Bone marrow (tissue), 2 donors: ENCODE measurements at regions not wholly inside any gene's neighbourhood (a gene's known extent, or its start where the extent isn't known, plus 50 kb on each side); places are given as distances from the start of the nearest gene placed in this dataset.
A peak's percentile ranks its signal among the peaks of the same experiment; 100 is the strongest.

Experiments used
- DNase-seq, 2 donors: peaks; one replicate each; lab custom pipeline; 2025; lab: John Stamatoyannopoulos, UW

DNA sequence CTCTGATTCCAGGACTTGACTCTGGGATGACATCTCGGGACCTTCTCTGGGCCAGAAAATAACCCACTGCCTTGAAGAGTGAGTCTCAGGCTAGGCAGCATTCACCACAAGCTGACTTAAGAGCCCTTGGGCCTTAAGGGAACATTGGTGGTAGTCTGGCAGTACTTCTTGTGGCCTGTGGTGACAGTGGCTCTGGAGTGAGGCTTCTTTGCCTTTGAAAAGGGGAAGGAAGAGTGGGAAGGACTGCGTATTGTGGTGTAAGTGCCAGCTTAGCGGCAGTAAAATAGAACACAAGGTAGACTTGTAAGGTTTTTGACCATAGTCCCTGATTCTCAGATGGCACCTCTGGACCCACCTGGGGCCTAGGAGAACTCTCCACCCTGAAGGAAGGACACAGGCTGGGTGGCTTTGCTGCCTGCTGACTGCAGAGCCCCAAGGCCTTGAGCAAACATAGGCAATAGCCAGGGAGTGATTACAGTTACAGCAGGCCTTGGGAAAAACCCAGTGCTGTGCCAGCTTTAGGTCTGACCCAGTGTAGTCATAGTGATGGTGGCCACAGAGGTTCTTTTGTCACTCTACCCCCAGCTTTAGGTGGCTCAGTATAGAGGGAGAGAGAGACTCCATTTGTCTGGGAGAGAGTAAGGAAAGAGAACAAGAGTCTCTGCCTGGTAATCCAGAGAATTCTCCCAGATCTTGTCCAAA lies 483.9 kb downstream of the SH2D4B start:
- no peak for DNase-seq

DNA sequence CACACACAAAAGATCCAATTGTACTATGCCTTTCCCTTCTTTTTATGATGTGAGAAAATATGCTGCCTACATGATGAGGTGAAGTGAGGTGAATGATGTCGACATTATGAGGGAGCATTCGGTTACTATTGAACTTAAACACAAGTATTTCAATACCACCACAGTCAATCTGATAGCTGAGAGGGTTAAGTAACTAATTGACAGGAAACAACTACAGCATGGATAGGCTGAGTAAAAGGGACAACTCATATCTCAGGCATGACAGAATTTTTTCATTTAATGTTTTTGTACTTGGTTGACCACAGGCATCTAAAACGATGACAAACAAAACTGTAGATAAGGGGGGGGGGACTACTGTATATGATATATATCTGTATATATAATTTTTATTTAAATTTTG lies 488.9 kb downstream of the SH2D4B start:
- DNase-seq, result no peak

DNA sequence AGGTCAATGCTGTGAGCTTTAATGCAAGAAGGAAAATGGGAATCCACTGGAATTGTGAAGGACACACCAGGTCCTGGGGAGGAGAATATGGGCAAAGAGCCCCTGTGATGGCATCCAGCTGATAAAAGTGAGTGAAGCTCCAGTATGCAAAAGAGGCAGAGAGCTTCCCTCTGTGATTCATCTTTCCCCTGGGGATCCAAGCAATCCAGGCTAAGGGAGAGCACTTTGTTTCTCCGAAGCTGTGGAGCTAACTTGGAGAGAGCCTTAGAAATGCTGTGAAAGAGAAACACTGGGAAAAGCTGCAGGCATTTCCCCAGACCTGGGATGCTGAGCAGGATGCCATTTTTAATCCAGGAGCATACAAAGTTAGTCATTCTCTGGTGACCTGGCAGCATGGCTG lies 489.5 kb downstream of the SH2D4B start:
- DNase-seq, result no peak

DNA sequence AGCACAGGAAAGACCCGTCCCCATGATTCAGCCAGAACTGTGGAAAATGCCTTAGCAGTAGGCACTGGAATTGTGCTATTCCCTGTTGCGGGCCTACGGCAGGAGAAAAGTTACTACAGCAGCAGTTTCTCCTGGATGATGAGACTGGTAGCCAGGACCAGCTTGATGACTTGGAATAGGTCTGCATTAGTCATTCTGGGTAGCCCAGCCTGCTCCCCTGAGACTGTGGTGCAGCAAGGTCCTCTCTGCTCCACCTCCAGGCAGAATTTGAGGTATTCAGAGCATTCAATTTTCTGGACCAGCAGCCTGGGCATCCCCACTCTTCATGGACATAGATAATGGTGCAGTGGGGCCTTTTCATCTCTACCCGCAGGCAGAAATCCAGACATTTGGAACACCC lies 490.0 kb downstream of the SH2D4B start:
- no peak for DNase-seq

DNA sequence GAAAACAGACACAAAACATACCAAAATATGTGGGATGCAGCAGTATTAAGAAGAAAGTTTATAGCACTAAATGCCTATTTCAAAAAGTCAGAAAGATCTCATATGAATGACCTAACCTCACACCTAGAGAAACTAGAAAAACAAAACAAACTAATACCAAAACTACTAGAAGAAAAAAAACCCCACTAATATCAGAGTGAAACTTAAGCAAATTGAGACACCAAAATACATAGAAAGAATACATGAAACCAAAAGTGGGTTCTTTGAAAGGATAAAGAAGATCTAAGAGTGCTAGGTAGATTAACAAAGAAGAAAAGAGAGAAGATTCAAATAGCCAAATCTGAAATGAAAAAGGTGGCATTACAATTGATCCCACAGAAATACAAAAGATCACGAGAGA lies 494.1 kb downstream of the SH2D4B start:
- no peak for DNase-seq

DNA sequence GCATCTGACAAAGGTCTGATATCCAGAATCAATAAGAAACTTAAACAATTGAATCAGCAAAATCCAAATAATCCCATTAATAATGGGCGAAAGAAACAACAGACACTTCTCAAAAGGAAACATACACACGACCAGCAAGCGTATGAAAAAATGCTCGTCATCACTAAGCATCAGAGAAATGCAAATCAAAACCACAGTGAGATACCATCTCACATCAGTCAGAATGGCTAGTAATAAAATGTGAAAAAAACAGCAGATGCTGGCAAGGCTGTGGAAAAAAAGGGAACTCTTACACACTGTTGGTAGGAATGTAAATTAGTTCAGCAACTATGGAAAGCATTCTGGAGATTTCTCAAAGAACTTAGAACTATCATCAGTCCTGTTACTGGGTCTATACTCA lies 496.7 kb downstream of the SH2D4B start:
- no peak for DNase-seq

DNA sequence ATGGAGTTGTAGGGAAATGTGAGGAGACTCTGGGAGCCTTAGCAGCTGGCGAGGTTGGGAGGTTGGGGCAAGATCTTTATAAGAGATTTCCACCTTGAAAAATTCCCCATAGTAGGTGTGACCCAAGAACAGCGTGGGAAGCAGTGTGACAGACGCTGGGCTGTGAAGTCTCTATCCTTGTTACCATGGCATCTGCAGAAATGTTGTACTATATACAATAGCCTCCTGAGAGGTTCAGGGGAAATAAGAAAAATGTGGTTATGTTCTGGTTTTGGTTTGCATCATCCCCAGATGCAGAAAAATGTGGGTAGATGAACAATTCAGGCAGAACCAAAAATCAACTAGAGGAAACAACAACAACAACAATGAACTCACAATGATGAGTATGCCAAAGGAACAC lies 498.6 kb downstream of the SH2D4B start:
- no peak for DNase-seq

DNA sequence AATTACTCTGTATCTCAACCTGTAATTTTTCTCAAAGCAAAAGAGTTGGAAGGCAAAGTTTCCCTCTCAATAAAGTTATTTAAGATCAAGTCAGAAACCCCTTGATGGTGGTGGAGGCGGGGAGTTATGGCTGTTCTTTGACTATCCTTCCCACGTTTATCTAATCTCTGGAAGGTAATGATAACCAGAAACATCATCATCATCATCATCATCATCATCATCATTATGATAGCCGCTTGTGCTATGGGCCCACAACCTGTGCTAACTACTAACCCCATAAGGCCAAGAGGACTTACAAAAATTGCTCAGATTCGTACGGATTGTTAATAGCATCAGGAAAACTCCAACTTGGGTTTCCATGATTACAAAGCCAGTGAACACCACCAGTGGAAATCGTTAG lies 502.3 kb downstream of the SH2D4B start:
- no peak for DNase-seq

DNA sequence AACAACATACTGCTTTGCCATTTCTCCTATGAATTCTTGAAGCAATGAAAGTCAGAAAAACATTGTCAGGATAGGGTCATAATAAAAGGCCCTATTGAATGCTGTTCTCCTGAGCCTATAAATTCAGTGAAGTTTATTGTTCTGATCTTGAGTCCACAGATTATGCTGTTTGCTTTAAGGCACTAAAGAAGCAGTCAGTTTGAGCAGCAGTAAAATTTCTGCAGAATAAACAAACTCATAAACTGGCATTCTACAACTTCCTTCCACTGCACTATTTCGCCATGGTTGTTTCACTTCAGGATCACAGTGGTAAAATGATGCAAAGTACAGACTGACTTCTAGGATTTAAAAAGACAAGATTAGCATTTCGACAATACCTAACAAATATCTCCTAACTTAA lies 503.2 kb downstream of the SH2D4B start:
- no peak for DNase-seq

DNA sequence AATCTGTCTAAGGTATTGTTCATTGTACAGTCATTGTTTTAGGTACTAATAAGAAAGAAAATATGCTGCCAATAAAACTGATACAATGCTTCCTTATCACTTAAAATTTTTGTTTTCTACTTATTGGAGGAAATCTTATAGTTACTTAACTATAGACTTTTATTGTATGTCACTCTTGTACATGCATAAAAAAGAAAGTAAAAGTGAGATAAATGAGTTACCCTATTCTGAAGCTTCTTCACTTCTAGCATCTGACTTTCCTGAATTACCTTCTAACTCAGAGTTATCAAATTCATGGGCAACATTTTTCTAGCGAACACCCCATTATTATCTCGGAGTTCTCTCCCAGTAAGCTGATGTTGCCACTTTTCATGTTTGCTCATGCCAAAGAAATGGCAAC lies 504.9 kb downstream of the SH2D4B start:
- DNase-seq, result no peak

DNA sequence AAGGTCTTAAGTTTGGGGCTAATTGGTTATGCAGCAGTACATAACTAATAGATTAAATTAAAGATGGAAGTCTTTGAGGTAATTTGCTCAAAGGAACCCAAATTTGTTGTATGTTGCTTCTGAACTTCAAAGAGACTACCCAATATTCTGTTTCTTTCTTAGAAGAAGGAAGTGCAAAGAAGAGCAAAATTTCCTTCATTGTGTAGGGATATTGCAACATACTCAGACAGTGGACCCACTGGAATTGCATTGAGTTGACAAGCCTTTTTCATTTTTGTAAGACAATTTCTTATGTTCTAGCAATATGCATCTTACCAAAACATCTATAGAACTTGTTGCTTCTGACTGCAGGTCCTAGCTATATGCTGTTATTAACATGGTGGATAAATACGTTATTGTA lies 527.8 kb downstream of the SH2D4B start:
- DNase-seq, result no peak

DNA sequence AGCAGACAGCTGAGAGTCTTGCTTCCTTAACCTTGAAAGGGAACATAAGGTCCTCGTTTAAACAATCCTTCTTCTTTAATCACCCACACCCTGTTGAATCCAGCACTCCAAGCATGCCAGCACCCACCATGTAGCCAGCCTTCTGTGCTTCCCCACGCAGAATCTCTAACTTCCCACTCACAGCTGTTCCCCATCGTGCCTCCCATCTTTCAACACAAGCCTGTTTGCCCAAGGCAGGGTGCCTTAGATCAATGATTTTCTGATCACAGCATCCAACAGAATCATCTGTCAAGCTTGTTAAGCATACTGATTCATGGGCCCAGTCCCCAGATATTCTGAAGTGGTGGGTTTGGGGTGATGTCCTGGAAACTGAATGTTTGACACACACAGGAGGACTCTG lies 530.8 kb downstream of the SH2D4B start:
- DNase-seq, result no peak

DNA sequence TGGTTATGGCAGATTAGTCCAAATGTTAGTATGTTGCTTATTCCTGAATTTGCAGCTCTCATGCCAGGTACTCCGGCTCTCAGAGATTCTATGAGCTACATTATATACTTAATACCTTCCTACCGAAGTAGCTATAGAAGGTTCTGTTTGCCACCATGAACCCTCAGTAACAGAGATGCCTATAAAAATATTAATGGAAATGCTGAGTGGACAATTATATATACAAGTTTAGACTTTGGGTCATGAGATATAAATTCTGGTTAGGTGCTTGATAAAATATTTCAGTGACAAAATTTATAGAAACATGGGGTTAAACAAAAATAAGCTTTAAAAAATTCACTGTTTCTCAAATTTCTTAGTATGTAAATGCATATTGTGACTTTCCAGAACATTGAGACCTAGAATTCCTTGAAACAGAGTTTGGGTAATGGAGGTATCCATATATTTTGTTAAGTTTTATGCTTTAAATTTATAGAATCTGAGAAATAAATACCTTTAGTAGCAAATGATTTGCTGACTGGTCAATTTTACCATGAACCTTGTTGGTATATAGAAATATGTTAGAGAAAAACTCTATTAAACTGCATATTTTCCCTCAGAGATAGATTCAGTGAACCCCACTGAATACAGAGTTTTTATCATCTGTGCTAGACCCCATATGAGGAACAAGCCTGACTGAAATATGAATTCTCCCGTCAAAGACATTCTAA lies 533.5 kb downstream of the SH2D4B start:
- DNase-seq, result no peak

DNA sequence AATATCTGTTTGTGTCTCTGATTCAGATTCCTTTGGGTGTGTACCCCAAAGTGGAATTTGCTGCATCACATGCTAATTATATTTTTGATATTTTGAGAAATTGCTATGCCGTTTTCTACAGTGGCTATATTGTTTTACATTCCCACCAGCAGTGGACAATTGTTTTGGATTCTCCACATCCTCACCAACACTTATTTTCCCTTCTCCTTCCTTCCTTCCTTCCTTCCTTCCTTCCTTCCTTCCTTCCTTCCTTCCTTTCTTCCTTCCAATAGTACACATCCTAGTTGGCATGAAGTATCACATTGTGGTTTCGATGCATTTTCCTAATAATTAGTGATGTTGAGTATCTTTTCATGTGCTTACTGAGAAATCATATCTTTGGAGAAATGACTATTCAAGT lies 535.5 kb downstream of the SH2D4B start:
- no peak for DNase-seq

DNA sequence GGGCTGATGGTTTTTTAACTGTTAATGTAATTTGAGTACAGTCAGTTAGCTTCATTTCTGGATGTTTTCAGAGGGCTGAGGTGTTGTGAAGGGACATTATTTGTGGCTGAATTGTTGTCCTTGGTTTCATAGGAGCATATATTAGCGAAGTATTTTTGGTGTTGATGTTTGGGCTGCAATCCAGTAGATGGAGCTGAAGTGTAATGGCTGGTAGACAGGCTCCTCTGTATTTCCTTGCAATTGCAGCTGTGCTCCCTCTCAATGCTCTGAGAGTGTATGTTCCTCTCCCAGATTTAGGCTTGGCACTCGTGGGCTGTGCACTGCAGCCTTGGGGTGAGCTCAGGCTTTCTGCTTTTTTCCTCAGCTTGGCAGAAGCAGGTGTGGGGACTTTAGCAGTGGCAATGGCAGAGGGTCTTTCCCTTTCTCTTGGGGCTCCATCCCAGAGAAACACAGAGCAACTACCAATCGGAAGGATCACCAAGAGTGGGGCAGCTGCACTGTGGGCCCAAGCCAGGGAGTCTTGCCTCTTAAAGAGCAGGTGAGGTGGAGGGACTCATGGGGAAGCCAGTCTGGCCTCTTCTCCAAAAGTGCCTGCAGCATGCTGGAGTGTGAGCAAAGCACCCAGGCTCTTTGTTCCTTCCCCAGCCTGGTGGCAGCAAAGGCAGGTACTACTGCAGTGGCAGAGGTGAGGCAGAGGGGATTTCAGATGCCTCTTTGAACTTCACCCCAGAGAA lies 544.4 kb downstream of the SH2D4B start:
- no peak for DNase-seq

DNA sequence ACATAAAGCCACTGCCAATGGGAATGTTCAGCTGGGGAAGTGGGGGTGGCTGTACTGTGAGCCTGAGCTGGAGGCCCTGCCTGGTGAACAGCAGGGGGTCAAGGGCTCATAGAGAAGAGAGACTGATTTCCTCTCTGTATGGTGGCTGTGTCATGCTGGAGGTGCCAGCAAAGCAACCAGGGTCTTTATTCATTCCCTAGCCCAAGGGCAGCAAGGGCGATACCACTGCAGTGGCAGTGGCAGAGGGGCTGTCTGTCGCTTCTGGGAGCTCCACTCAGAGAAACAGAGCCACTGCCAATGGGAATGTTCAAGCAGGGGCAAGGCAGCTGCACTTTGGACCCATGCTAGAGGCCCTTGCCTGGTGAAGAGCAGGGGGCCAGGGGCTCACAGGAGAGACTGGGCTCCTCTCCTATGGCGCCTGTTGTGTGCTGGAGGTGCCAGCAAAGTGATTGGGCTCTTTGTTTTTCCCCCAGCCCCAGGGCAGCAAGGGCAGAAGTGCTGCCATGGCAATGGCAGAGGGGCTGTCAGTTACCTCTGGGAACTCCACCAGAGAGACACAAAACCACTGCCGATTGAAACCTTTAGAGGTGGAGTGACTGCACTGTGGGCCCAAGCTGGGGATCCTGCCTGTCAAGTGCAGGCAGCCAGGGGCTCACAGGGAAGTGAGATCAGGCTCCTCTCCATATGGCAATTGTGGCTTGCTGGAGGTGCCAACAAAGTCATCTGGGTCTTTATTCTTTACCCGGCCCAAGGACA lies 545.1 kb downstream of the SH2D4B start:
- DNase-seq, result no peak

DNA sequence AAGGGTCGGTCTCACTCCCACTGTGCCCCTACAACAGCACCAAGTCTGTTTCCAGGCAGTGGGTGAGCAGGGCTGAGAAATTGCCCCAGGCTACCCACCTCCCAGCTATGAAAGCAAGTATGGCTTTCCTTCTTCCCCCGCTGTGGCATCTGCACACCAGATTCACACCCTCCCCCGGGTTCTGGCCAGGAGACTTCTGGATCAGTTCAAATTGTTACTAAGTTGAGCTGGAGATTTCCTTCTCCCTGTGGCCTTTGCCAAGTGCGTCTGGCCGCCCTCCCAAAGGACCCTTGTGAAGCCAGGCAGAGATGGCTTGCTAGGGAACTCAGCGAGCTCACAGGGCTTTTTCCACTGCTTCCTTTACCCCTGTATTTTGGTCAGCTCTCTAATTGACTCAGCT lies 555.4 kb downstream of the SH2D4B start:
- no peak for DNase-seq

DNA sequence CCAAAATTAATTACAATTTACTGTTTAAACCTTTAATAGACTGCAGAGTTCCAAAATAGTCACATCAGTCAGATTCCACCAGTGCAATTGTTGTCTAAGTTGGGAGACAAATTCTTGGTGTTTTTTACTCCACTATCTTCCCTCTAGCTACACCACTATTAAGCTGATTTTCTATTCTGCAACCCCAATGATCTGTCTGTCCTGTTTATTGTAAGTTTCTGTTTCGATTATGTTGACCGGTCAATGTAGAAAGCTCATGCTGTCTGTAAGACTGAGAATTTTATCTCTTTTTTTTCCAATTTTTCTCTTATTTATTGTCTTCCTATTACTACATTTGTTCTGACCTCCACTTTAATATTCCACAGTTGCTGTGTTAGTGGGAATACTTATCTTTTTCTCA lies 557.5 kb downstream of the SH2D4B start:
- DNase-seq, result no peak

DNA sequence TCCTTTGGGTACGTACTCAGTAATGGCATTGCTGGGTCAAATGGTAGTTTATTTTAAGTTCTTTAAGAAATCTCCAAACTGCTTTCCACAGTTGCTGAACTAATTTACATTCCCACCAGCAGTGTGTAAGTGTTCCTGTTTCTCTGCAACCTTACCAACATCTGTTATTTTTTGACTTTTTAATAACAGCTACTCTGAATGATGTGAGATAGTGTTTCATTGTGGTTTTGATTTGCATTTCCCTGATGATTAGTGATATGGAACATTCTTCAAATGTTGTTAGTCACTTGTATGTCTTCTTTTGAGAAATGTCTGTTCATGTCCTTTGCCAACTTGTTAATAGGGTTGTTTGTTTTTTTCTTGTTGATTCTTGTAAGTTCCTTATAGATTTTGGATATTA lies 558.9 kb downstream of the SH2D4B start:
- DNase-seq, result no peak

DNA sequence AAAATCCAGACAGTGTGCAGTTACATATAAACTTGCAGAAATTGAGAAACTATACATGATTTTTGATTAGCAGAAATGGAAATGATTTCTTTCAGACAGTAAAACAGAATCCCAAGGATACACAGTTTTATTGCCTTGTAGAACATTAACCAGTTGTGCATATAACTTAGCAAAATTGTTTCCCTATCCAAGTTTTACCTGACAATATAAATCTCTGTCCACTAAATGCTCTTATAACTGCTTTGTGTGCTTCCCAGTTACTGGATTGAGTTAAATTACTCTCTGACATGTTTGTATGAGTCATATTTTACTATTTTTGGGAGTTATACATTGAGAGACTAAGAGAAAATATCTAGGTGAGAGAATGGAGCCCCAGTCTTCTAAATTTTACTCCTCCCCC lies 563.4 kb downstream of the SH2D4B start:
- DNase-seq, result no peak

DNA sequence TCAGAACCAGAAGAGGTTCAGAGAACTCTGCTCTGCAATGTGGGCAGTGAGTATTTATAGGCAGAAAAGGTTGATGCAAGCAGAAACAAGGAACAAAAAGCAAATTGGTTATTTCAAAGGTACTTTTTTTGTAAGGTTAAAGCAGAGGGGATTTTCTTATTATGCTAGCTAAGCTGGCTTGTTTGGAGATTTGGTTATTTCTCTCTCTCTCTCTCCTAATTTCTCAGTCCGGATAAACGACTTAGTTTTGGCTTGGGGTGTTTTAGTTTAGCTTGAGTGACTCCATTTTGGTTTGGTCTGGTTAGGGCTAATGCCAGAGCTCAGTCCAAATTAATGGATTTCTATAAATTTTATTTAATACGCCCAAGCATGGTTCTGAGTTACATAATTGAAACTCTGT lies 566.8 kb downstream of the SH2D4B start:
- no peak for DNase-seq

DNA sequence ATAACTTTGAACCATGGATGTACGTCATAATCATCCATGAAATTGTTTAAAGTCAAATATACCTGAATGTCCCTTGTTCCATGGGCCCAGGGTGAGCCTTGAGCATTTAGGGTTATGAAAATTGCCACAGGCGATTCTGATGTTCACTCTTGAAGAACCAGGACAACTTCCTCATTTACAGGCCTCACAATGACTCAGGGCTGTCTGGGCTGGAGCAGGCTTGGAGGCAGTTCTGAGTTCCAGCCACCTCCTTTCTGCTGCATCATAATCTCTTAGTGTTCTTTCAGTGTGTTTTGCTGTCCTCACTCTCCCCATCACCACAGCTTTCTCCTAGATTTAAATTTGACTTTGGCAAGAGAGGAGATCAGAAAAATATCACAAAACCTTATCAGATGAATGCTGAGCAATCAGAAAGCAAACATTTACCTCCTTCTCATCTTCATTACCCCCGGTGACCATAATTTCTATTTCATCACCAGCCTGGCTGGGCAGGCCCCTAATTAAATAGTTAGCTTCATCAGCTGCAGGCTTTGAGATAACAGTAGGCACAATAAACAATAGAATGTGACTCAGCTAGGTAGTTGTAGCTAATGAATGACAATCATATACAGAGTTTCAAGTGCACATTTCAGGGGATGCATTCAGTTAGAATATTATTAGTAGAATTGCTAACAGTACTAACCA lies 571.0 kb downstream of the SH2D4B start:
- peak in 1 of 2 donors; percentile 5 for DNase-seq
